GM12878 (cell line): ENCODE measurements at regions not wholly inside any gene's neighbourhood (a gene's known extent, or its start where the extent isn't known, plus 50 kb on each side); places are given as distances from the start of the nearest gene placed in this dataset.

Source experiments
- CHD2 ChIP-seq: IDR thresholded peaks from 2 replicates; pipeline ENCODE4 v1.6.1; 2011; ENCODE audit warnings: low read depth, low read length, improper control_type of control experiment, borderline replicate concordance
- CTCF ChIP-seq, 3 experiments: IDR thresholded peaks in 2 of 3; conservative IDR thresholded peaks in 1 of 3; 2 replicates each; pipeline ENCODE4 v1.5.1; 2011; ENCODE audit warnings: low read depth in 3 of 3, low read length in 3 of 3, mild to moderate bottlenecking in 3 of 3, control low read depth in 2 of 3, moderate library complexity in 2 of 3, inconsistent platforms in 1 of 3, mixed read lengths in 1 of 3; ENCODE audit not compliant: control insufficient read depth in 2 of 3, insufficient read depth in 1 of 3; ENCODE audit errors: extremely low read depth in 1 of 3
- EP300 ChIP-seq, 2 experiments: fragments of 150-350 bp in 1 of 2; IDR thresholded peaks; 2 replicates each; pipeline ENCODE4 v1.6.1; 2011 to 2012; ENCODE audit warnings: low read depth in 2 of 2, low read length in 2 of 2, borderline replicate concordance in 1 of 2, improper control_type of control experiment in 1 of 2, inconsistent platforms in 1 of 2; ENCODE audit not compliant: control insufficient read depth in 1 of 2
- EZH2 ChIP-seq: IDR thresholded peaks from 2 replicates; pipeline ENCODE4 v1.6.1; 2012; ENCODE audit warnings: low read depth, mild to moderate bottlenecking, control low read depth, inconsistent platforms, low read length, borderline replicate concordance; ENCODE audit not compliant: control insufficient read depth
- GATAD2B ChIP-seq: fragments of 450-650 bp; conservative IDR thresholded peaks from 2 replicates; pipeline ENCODE4 v1.6.1; 2017; ENCODE audit warnings: low read depth, mild to moderate bottlenecking, moderate library complexity
- KDM1A ChIP-seq: fragments of 200-600 bp; sonication (generic); IDR thresholded peaks from 2 replicates; pipeline ENCODE4 v1.6.1; 2016; ENCODE audit warnings: borderline replicate concordance
- MTA3 ChIP-seq: IDR thresholded peaks from 2 replicates; pipeline ENCODE4 v1.6.1; 2012; ENCODE audit warnings: low read length, inconsistent platforms, borderline replicate concordance
- NFYB ChIP-seq: IDR thresholded peaks from 2 replicates; pipeline ENCODE4 v1.6.1; 2011; ENCODE audit warnings: low read depth, mild to moderate bottlenecking, low read length, improper control_type of control experiment, moderate library complexity; ENCODE audit not compliant: insufficient read depth
- PBX3 ChIP-seq: IDR thresholded peaks from 2 replicates; pipeline ENCODE4 v1.6.1; 2011; ENCODE audit warnings: mild to moderate bottlenecking, low read depth, low read length, moderate library complexity; ENCODE audit not compliant: insufficient replicate concordance
- POLR2A ChIP-seq: IDR thresholded peaks from 2 replicates; pipeline ENCODE4 v1.6.1; 2011; ENCODE audit warnings: low read depth, mild to moderate bottlenecking, low read length
- RFX5 ChIP-seq: IDR thresholded peaks from 2 replicates; pipeline ENCODE4 v1.6.1; 2011; ENCODE audit warnings: low read depth, low read length, improper control_type of control experiment
- SUZ12 ChIP-seq: fragments of 200-600 bp; sonication (generic); IDR thresholded peaks from one replicate; pipeline ENCODE4 v1.6.1; 2018; ENCODE audit warnings: antibody characterized with exemption, mild to moderate bottlenecking; ENCODE audit not compliant: unreplicated experiment
- USF2 ChIP-seq: IDR thresholded peaks from 2 replicates; pipeline ENCODE4 v1.6.1; 2011; ENCODE audit warnings: low read depth, low read length, improper control_type of control experiment, borderline replicate concordance
- ZBTB33 ChIP-seq: fragments of 450-650 bp; IDR thresholded peaks from 2 replicates; pipeline ENCODE4 v1.6.1; 2017; ENCODE audit warnings: mild to moderate bottlenecking

GRCh38 chr21:35559128-35559828 is 501.0 kb downstream of the SETD4 start:
- no peak for TF ChIP-seq POLR2A
- TF ChIP-seq SUZ12, result no peak
- no peak for TF ChIP-seq CTCF (IDR thresholded peaks at IDR 0.05 in 2 of 3, conservative IDR thresholded peaks at IDR 0.05 in 1 of 3; ENCODE audit: control insufficient read depth in 2 of 3, extremely low read depth in 1 of 3, insufficient read depth in 1 of 3, low read depth in 3 of 3, low read length in 3 of 3)
- TF ChIP-seq RFX5, result no peak
- TF ChIP-seq GATAD2B, result no peak
- TF ChIP-seq EZH2, result no peak
- TF ChIP-seq ZBTB33, result no peak
- TF ChIP-seq MTA3, result no peak
- no peak for TF ChIP-seq CHD2
- TF ChIP-seq USF2, result no peak
- no peak for TF ChIP-seq EP300 (IDR thresholded peaks at IDR 0.05; ENCODE audit: borderline replicate concordance in 1 of 2, control insufficient read depth in 1 of 2, low read depth in 2 of 2, low read length in 2 of 2)
- TF ChIP-seq NFYB, result no peak
- TF ChIP-seq PBX3, result no peak
- TF ChIP-seq KDM1A, result no peak
